Activated gamma-delta T cell treated with Interleukin-2 at 50 U/mL for 16 hours (primary cell): ENCODE measurements at regions not wholly inside any gene's neighbourhood (a gene's known extent, or its start where the extent isn't known, plus 50 kb on each side); places are given as distances from the start of the nearest gene placed in this dataset.

ENCODE experiments used
- DNase-seq: peaks from one replicate; pipeline ENCODE4 v3.0.0-alpha.2; 2020

DNA sequence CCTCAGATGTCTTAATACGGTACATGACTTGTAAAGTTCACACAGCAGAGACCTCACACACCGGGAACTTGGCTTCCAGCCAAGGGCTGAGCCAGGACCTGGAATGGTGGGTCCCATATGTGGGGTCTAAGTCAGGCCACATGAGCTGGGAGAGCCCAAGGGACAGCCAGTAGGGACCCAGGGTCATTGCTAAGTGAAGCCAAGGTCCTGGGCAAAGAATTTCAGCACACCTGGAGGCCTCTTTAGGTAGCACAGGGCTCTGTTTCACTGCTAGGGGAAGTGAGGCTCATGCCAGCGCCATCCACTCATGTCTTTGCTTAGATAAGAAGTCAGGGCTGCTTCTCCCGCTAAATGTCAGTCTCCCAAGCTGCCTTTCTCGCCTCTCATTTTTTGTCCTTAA is 116.6 kb upstream of the TLE3 start:
- DNase-seq: no peak

DNA sequence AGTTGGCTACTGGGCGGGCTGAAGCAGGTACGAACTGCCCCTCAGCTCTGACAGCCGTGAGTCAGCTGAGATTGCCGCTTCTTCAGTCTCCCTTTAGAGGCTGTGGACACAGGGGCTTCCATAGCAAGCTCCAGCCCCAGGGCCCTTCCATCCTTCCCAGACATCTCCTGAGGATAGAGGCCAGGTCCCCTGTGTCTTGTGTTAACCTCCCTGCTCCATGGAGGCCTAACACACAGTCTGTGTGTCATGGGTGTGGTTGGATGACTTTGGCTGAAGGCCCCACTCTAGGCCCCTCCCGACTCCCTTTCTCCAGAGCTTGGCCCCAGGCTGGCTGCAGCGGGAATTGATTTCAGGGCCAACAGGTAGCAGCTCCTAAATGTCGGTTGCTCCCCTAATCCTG is 116.1 kb upstream of the TLE3 start:
- no peak for DNase-seq

DNA sequence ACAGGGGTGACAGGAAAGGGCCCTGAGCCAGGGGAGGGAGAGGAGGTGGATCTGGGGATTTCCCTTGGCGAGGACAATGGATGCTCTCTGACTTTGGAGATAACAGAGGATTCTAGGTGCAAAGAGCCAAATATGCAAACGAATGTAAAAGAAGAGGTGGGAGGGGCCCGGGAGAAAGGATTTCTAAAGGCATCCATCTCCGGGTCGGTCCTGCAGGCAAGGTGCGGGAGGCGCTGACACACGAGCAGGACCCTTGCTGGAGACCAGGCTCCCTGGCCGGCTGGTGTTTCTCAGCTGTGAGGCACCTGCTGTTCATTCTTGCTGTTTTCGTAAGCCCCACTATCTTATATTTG is 115.2 kb upstream of the TLE3 start:
- no peak for DNase-seq

DNA sequence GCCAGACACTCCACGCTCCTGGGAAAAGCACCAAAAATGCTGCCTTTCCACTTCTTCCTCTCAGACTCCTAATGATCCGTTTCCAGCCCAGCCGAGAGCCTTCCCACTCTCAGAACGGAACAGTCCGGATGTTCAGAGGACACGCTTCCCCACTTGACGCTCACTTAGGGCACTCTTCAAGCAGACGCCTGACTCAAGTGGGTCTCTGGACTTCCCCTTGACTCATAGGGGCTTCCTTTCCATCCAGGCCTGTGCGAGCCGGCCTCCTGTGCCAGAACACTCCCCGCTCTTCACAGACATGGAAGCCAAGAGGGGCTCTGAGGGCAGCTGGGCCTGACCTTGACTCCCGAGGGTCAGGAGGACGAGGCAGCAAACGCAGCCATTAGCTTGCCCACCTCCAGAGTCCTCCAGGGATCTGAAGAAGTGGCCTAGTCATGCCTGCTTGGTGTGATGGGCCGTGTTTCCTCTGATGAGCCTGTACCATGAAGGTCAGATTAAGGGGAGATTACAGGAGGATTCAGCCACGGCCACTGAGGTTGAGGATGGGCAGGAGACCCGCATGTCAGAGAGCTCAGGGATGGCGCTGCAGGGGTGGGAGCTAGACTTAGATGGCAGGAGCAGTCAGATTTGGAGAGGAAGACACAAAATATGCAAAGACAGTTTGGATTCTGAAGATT is 114.7 kb upstream of the TLE3 start:
- DNase-seq: no peak

DNA sequence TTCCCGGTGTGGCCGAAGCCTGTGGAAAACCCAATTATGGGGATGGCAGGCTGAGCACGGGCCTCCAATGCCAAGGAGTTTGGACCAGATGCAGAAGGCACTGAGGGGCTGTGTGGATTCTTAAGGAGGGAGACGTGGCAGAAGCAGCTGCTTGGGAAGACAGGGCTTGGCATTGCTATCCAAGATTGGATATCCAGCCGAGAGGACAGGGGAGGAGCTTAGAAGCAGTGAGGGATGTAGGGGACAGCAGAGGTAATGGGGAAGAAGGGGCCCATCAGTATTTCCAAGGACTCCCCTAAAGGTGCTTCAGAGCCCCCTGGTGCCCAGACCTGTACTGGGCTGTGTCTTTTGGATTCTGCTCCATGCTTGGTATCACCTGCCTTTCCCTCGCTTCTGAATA is 112.8 kb upstream of the TLE3 start:
- no peak for DNase-seq

DNA sequence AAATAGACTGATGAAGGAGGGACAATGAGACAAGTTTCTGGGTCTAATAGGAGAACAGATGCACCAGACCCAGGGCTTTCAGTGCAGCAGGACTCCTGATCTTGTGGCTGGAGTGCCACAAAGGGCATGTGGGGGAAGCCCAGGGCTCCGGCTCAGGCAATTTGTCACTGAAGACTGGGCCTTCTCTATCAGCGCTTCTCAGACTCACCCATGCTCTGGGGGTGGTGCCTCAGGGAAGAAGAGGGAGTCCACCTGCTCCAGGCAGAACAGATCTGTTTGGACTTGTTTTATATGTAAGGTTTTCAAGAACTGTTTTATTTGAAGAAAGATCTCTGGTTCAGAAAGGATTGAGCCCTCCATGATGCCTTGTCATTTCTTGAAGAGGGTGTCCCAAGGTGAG is 112.4 kb upstream of the TLE3 start:
- no peak for DNase-seq

DNA sequence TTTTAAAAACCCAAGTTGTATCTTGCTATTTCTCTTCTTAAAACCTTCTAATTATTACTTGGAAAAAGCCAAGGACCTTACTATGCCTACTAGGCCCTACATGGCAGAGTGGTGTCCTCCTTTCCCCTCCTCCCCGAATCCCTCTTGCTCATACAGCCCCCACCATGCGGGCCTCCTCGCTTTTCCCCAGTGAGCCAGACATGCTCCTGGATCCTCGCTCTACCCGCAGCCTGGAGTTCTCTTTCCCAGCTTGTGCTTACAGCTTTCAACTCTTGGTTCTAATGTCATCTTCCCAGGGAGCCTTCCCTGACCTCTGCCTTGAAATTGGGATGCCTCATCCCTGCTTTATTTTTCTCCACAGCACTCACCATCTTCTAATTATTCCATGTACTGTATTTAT is 111.8 kb upstream of the TLE3 start:
- no peak for DNase-seq

DNA sequence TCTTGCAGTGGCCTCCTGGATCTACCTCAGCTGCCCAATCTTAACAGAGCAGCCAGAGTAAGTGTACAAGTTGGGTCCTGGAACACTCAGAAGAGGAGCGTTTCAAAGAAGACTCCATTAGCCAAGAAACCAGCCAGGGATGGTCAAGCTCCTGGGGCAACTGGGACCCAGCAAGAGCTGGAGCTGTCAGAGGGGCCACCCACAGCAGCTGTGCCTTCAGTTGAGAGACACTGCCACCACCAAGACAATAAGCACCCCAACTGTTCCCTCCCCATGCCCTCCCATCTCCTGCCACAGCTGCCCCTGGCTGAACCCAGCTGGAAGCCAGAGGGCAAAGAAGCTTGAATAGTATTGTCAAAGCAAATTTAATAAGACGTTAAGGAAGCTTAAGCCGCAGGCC is 110.6 kb upstream of the TLE3 start:
- no peak for DNase-seq

DNA sequence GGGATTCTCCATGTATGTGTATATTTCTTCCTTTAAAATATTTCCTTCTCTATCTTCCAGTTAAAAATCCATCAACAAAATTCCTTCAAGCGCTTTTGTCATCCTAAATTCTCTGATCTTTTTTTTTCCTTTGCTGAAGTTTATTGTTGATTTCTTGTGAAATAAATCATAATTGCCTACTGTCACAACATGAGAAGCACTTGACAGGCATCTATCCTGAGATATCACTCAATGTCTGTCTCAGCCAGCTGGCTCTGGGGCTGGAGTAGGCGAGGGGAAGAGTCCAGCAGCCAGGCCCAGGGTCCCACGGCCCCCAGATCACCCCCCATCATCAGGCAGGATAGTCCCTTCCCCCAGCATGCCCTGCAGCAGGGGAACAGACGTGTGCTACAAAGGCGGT is 109.0 kb upstream of the TLE3 start:
- no peak for DNase-seq

DNA sequence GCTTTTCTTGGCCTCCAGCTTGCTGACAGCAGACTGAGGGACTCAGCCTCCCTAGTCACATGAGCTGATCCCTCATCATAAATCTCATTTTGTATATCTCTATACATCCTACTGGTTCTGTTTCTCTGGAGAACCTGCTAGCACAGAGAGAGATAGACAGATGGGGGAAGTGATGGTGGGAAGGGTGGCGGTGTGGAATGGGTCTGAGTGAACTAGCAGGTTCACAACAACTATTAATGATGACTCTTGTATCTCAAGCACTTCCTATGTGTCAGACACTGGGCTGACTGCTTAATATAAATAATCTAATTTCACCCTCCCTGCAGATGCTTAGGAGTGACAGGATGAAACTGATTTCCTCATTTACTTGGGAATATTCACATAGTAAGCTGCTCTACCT is 106.9 kb upstream of the TLE3 start:
- DNase-seq: no peak

DNA sequence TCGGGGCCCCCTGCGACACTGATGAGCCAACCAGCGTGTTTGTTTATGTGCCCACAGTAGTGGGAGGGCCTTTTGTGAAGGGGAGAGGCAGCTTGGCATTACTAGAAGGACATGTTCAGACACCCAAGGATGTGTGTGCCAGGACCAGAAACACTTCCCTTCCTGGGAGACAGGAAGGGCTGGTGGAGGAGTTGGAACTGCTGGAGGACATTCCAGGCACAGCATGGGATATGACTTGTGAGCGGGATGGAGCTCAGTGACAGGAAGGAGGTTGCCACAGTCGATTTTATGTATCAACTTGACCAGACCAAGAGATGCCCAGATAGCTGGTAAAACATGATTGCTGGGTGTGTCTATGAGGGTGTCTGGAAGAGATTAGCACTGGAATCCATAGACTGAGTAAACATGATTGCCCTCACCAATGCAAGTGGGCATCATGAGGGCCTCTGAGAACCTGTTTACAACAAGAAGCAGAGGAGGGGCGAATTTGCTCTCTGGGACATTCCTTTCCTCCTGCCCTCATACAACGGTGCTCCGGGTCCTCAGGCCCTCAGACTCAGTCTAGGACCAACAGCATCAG is 106.4 kb upstream of the TLE3 start:
- DNase-seq: no peak

DNA sequence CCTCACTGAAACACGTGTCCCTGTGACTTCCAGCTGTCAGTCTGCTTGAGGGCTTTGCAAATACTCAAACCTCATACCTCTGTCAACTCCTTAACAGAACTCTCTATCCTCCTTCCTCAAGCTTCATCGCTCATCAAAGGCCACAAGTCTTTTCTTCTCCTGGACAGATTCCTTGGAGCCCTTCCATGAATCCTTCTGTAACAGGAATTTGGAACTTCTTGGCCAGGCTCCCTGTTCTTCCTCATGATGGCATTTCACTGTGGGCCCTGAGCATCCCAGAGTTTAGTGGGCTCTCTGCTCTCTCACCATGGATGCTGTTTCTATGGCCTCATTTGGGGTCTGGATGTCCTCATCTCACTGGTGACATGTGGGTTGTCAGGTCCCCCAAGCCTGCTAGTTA is 105.0 kb upstream of the TLE3 start:
- no peak for DNase-seq

DNA sequence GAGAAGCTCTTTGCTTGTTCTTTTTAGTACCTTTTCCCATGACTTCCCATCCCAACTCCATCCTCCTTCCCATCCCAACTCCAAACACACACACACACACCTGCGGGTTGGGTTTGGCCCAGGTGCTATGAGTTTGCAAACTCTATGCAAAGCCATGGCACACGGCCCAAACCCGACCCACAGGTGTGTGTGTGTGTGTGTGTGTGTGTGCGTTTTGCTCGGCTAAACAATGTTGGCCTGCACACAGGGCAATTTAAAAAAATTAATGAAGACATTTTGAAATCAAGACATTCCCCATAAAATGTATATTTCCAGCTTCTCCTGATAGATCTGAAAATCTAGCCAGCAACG is 103.7 kb upstream of the TLE3 start:
- DNase-seq: no peak

DNA sequence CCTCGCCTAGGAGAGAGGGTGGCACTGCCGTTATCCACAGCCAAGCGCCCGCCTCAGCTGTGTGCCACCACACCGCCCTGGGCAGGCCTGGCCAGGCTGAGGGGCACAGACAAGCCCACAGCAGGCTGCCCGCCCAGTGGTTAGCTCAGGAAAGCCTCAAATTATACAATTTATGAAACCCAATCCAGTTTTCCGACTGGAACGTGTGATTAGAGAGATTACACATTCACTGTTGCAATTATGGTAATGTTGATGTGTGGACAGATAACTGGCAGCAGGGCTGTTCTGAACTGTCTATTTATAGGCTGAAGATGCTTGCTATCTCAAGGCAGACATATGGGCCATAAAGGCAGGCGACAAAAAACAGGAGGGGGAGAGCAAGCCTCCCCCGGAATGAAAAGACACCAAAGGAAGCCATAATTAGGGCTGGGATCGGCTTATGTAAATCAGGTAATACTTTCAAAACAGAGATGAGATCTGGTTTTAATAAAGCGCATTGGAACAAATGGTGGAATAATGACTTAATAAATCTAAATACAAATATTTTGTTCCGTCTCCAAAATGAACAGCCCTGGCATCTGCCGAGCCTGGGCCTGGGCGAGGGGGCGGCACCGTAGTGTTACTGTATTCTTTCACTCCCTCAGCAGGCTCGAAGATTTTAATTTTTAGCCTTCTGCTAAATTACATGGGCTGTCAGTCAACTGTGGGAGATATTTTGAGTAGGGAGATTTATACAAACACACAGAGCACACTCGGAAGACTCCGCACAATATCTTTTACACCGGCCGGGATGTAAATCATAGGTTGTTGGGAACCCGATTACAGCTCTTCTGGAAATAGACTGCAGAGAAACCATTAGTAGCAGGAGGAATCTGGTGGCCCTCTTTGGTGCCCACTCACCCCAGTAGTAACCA is 103.1 kb upstream of the TLE3 start:
- no peak for DNase-seq

DNA sequence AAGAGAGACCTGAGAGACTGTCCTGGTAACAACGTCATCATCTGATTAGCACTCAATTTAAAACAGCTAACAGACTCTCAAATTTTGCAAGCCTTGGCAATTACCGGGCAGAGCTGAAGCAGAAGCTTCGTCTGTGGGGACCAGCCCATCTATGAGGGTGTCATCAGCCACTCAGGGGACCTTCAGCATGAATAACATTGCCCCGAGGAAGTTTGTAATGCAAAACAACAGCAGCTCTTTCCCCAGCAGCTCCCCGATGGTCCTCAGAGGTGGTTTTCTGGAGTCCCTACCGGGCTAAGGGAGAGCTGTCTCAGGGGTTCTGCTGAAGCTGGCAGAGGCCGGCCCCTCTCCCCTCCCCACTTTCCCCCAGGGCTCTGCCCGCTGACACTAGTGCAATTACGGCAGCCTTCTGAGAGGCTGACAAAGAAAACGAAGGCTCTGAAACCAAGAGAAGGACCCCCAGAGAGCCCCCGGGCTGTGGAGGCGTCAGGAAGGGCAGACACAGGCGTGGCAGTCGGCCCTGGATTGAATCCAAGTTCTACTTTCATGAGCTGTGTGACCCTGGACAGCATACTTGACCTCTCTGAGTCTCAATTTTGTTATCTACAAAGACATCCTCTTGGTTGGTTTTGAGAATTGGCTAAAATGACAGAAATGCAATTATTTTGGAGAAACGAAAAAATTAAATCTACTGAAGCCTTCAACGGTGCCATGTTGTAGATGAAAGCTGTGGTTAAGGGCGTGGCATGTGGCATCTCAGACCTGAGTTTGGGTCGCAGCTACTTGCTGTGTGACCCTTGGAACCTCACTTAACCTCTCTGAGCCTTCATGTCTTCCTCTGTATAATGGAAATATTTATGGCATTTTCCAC is 102.1 kb upstream of the TLE3 start:
- no peak for DNase-seq

DNA sequence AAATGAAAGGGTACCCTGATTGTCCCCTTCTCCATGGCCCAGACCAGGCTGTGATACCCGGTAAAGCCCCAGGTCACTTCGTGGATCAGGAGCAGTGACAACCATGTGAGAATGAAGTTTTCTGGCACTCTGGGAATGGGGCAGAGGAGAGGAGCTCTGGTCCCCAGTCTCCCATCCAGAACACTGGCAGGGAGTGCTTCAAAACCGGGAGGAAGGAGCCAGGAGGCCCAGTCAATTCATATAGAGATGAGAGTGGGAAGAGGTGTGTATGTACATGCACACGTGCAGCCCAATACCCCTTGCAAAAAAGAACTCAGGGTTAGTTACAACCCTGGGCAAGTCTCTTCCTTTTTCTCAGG is 101.4 kb upstream of the TLE3 start:
- no peak for DNase-seq

DNA sequence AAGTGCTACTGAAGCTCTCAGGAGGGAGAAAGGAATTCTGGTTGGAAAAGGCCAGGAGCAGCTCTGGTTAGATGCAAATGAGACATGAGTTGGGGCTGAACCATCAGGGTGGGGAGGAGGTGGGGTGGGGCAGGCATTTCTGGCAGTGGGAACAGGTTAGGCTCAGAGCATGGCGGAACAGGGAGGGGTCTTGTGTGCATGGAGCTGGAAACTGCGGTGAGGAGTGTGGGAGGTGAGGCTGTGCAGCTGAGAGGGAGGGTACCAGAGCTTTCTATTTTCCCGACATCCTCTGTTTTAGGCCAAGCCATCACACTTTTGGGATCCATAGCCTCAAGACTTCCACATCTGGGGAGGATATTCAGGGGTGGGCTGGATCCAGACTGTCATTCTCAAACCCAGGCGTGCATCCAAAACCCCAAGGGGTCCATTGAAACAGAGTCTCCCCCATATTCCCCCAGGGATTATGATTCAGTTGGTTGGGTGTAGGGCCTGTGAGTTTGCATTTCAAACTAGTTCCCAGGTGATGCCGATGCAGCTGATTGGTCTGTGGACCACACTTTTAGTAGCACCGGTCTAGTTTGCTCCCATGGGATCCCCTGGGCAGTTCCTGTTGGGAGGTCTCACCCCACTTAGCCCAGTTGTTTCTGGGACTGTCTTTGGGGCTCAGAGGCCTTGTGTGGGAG is 100.9 kb upstream of the TLE3 start:
- no peak for DNase-seq

DNA sequence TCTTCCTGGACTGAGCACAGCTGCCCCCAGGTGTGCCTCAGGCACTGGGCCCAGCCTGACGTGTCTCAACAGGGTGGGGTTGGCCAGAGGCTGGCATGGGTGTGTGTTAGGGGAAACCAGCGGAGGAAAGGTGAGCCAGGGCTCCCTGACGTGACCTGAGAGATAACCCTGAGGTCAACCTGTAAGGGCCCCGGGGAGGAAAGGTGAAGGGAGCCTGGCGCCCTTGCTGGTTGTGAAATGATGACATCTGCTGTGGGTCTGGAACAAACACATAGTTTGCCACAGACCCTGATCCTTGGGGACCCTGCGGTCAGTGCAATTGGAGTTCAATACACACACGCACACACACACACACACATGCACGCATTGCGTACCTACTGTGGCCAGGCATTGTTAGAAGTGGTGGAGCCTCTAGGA is 100.2 kb upstream of the TLE3 start:
- DNase-seq: no peak

DNA sequence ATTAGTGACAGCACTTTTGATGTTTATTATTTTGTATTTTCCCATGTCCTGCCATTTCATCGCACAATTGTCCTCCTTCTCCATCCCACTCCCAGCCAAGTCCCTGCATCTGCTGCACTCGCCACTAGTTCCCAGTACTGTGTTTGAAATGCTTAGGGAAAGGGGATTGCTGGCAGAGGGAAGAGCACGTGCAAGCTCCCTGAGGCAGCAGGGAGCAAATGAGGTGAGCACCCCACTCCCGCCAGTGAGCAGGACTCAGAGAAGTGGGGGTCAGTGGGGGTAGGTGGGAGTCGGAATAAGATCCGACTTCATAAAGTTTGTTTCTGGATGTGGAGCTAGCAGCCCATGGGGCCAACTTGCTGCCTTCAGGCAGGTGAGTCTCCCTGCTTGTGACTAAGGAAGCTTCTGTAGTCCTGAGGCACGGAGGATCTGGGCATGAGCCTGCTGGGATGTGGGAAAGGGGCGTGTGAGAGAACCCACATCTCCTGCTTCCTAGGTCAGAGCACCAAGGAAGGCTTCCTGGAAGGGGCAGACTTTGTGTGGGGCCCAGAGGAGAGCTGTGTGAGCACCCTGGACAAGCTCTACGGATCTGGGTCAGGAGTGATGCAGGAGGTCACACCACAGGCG is 99.7 kb upstream of the TLE3 start:
- no peak for DNase-seq

DNA sequence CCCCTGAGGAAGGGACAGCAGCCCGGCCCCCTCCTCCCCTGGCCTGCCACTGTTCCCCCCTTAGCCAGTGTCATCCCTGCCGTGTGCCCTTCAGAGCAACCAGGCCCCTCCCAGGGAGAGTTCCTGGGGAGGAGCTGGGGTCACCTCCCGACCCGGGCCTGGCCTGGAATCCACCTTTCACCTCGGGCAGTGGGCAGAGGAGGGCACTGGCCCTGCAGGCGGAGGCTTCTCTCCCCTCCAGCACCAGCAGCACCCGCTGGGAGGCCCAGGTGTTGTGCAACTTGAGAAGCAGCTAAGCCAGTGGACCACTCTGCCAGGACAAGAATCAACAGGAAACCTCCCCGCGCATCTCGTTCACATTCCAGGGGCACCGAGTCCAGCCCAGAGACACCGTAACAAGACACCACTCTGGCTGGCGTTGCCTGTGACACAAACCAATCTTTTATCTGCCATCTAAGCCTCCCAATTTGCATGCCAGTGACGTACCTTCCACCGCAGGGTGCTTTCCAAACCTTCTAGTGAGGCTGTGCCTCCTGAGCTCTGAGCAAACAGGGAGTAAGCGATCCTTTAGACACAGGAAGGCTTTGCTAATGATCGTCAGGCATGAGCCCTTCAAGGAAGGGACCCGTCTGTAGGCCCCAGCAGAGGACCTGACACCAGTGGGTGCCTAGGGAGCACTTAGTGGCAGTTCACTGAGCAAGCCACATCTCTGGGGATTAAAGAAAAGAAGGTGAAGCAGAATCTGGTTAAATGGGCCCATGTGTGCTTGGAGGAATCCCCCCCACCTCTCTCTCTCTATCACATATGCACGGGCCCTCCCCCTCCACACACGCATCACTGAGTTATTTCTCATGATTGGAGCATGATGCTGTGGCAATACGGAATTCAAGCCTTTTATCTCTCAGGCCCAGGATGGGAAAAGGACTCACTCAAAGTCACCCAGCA is 98.9 kb upstream of the TLE3 start:
- no peak for DNase-seq

DNA sequence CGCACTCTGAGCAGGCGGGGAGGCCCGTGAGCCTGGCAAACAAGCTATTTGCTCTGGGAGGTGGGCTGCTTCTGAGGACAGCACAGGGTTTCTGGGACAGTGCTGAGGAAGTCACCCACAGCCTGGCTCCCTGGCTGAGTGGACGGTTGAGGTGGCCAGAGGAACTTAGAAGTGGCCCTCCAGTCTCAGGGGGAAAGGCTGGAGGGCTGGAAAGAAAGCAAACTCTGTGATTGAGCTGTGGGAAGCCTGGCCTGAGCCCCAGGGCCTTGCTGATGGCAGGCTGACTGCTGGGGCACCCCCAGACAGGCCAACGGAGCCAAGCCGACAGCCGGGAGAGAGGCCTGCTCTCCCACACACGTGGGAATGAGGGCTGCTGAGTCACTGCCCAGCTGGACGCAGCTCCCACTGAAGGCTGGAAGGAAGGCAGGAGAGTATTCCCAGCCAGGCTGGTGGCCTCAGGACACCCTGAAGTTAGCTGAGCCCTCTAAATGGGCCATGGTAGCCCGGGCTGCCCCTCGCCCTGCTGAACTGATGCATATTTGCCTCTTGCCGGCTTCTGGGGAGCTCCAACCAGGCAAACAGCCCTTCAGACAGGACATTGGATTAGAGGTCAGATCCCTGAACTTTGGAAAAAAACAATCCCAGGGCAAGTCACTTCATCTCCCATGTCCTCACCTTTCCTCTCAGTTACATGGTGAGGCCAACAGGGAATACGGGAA is 98.0 kb upstream of the TLE3 start:
- no peak for DNase-seq
